ENCODE measurements at regions not wholly inside any gene's neighbourhood (a gene's known extent, or its start where the extent isn't known, plus 50 kb on each side); places are given as distances from the start of the nearest gene placed in this dataset.

- TF ChIP-seq CTCF (IDR thresholded peaks at IDR 0.05): no peak
- TF ChIP-seq ZFX (IDR thresholded peaks at IDR 0.05; ENCODE audit: borderline replicate concordance): no peak
These were observed 226.6 kb downstream of the ACKR3 start for GRCh38 chr2:236796236-236796635.

Measured in 22Rv1 (cell line).